Stimulated activated CD4-positive, alpha-beta T cell treated with anti-CD3 and anti-CD28 coated beads, Interleukin-1b, Interleukin-23, amount 100 ng/mL, for 1 hour (primary cell): ENCODE measurements at regions not wholly inside any gene's neighbourhood (a gene's known extent, or its start where the extent isn't known, plus 50 kb on each side); places are given as distances from the start of the nearest gene placed in this dataset.

ENCODE experiments used
- DNase-seq, 2 donors: peaks; one replicate each; pipeline ENCODE4 v3.0.0-alpha.2; 2020; ENCODE audit warnings: low read depth in 2 of 2

- DNase-seq: no peak
Observed at GRCh38 chr9:119639287-119639955, 270.2 kb upstream of the BRINP1 start.

GRCh38 chr9:119634006-119634405 lies 264.8 kb upstream of the BRINP1 start:
- DNase-seq: no peak

DNA sequence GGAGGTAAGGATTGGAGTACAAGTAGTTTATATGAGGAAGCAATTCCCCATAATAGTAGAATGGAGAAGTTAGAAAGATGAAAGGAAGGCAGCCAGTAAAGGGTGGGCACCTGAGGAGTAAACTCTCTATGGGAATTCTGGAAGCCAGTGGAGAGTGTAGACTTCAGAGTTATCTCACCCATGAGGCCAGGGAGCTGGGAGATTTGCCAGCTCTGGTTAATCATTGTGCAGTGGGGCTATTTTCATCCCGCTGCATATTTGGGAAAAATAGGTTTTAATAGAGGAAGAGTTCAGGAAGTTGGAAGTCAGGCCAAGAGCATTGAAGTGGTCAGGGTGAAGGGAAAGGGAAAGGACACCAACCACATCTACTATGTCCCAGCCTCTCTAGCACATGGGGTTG lies 242.3 kb upstream of the BRINP1 start:
- DNase-seq: no peak

GRCh38 chr9:119609277-119609971 lies 240.2 kb upstream of the BRINP1 start:
- DNase-seq: no peak

DNA sequence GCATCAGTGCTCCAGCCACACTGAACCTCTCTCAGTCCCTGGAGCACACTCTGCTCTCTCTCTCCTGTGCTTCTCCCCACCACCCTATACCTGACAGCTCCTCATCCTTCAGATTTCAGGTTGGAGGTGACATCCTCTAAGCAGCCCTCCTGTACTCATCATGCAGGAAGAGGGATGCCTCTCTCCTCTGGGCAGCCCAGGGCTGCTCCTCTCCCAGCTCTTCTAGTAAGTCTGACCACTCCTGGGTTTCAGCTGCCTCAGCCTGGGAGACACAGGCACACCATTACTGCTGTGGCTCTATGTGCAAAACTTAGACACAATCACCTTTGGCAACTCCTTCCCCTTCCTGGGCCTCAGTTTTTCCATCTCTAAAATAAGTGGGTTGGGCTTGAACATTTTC lies 232.4 kb upstream of the BRINP1 start:
- DNase-seq: no peak

DNA sequence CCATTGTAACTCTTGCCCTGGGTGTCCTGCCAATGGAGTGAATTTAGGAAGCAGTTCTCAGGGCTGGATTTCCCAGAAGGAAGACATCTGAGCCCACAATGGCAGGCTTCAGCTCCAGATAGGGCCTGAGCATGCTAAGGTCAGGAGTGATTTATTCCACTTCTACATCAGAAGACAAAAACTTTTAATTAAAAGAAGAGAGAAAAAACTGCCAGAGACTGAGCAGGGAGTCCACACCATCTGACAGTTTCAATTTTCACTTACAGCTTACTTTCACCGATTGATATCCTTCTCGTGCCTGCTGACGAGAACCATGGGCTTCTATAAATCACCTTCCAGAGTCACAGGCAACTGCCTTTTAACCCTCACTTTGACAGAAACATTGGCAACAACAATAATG lies 228.3 kb upstream of the BRINP1 start:
- no peak for DNase-seq

DNA sequence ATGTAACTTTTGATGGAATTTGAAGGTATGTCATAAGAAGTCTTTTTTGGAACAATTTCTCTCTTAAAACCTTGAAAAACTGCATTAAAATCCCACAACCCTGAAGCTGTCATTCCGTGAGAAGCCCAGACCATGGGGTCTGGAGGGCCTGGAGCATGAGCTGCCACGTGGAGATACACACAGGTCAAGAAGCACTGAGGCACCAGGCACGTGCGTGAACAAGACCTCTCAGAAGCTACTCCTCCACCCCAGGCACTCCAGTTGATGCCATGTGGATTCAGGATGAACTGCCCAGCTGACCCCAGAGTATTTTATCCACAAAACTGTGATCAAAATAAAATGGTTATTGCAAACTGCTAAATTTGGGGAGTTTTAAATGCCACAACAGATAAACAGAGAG lies 227.5 kb upstream of the BRINP1 start:
- DNase-seq: no peak

- DNase-seq: no peak
Observed at GRCh38 chr9:119588874-119589744, 219.9 kb upstream of the BRINP1 start.

DNA sequence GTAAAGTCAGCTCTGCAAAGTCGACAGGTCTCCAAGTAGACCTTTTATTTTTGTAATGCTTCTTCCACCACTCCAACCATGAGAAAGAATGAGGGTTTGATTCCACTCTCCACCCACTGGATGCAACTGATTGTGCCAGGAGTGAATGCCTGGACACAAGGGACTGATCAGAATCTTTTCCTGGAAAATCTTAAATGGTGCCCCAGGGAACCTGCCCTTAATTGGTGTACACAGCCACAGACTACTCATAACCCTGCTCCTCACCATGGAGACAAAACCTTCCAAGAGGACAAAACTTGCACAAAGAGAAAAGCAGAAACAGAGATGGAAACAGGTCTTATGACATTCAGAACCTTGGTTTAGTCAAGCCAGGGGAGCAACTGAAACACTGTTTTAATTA lies 208.6 kb upstream of the BRINP1 start:
- no peak for DNase-seq

DNA sequence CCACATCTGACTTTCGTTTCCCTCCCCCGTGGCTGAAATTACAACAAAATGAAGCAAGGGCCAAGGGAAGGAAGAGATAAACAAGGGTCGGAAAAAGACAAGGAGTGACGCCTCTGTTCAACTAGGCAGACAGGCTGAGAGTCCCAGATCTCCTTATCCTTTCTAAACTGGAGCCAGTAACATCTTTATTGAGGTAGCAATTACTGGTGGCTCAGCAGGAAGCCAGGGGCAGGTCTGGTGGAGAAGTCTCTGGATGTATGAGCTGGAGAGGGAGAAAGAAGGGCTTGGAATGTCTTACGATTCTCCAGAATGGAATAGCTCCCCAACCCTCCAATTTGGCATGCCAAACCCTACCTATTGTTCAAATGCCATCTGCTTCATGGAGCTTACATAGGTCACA lies 190.8 kb upstream of the BRINP1 start:
- DNase-seq: no peak

DNA sequence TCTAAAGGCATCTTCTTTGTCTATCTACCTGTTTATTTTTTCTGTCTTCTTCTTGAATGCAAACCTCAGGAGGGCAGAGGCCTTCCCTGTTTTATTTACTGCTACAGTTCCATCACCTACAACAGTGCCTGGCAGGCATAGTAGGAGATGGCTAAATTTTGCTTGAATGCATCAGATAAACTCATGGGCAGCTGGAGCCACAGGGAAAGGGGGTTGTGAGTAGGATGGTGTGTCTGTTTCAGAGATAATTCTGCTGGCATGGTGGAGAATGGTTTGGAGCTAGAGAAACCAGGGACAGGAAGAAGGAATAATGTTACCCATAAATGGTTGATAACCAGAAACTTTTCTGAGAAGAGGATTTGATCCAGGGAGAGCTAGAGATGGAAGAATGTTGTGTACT lies 189.8 kb upstream of the BRINP1 start:
- DNase-seq: no peak

DNA sequence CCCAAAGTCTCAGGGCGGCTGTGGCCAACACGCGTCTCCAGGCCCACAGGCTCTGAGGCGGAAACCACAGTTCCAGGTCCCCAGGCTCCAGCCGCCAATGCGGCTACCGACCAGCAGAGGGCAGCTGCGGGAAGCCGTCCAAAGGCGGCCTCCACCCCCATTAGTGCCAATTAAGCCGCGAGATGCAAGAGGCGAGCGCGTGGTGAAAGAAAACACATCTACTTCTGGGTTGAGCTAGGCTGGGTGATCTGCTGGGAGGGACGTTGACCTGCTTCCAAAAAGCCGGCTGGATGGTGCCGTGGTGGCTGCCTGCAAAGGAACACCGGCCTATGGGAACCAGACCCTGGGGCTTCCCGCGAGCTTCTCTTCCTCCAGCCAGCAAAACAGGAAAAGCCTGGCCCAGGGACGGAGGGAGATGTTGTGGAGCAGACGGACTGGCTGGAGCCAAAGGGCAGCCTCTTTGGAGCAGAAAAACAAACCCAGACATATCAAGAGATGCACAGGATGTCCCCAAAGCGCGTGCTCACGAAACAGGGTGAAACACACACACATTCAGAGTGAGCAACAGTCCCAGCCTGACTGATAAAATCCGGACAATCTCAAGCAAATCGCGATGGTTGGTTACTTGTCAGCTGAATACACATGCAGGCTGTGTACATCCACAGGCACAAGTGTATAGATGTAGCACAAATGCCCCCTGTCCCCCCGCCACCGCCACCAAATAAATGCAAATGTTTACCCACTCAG lies 187.1 kb upstream of the BRINP1 start:
- peak in 1 of 2 donors; percentile 4 for DNase-seq

GRCh38 chr9:119544492-119544891 lies 175.3 kb upstream of the BRINP1 start:
- DNase-seq: no peak

- no peak for DNase-seq
Observed at GRCh38 chr9:119537138-119537537, 167.9 kb upstream of the BRINP1 start.

DNA sequence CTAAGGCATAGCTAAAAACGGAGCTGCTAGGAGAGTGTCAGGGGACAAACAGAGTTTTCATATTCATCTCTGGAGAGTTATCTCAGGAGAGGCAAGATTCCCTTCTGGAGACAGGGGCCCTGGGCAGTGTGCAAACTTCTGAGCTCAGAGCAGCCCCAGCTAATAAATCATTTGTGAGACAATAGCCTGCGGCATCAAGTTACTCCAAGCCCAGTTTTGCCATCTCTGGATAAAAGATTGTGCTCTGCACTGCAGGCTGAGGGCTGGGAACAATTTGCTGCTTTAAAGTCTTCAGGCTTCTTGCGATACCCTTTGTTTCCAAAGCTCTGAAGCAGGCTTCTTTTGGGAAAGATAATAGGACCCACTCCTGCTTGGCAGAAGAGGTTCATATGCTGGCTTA lies 164.3 kb upstream of the BRINP1 start:
- DNase-seq: no peak

DNA sequence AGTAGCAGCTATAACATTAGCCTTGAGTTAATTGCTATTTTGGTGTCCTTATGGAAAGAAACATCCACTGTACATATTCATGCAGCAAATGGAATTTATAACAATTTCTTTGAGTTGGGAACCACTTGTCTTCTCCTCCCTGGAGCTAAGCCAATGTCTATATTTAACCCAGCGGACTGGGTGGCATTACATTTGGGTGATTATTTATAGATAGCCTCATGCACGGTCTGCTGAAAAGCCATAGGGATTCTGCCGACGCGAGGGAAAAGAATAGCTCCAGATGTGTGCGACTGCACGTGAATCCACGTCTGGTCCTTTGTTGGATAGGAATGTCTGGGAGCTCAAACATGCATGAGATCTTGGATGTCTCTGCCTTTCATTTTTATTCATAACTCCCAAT lies 157.5 kb upstream of the BRINP1 start:
- DNase-seq: no peak

- no peak for DNase-seq
Observed at GRCh38 chr9:119523508-119523907, 154.3 kb upstream of the BRINP1 start.

DNA sequence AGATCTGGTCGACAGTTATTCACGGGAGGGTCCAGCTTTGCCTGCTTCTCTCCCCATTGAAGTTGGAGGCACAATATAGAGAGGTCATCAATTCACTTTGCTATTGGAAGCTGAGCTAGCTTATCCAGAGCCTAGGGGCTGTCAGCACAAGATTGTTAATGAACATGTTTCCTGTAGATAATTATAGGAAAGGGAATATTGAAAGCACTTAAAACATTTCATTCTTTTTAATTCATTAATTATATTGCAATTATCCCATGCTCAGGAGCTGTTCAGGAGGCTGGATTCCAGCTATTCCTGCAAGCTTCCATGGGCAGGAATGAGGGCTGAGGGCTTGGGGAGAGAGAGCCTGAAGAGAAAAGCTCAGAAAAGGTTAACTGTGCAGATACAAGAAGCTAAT lies 153.1 kb upstream of the BRINP1 start:
- DNase-seq: no peak

DNA sequence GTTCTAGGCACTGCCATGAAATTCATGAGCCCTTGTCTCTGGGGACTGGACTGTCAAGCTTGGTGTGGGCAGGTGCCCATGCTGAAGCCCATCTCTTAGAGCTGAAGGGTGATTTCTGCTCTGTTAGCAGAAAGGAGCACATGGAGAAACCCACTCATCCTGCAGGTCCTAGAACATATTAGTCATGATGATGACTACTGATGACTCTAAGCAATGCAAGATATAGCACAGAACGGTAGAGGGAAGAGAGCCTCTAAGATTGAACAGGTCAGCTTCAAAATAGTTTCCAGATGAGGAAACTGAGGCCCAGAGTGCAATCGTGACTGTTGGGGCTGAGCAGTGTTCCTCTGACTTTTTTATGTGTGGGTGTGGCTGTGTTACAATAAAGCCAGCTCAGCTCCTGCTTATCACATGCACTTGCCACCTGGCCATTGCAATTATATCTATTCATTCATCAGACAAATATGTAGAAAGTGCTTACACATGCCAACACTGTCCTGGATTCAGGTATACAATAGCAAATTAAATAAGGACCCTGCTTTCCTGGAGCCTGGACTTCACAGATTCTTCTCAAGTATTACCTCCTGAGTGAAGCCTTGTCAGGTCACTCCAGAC lies 140.2 kb upstream of the BRINP1 start:
- DNase-seq: no peak

- no peak for DNase-seq
Observed at GRCh38 chr9:119501374-119501773, 132.1 kb upstream of the BRINP1 start.

DNA sequence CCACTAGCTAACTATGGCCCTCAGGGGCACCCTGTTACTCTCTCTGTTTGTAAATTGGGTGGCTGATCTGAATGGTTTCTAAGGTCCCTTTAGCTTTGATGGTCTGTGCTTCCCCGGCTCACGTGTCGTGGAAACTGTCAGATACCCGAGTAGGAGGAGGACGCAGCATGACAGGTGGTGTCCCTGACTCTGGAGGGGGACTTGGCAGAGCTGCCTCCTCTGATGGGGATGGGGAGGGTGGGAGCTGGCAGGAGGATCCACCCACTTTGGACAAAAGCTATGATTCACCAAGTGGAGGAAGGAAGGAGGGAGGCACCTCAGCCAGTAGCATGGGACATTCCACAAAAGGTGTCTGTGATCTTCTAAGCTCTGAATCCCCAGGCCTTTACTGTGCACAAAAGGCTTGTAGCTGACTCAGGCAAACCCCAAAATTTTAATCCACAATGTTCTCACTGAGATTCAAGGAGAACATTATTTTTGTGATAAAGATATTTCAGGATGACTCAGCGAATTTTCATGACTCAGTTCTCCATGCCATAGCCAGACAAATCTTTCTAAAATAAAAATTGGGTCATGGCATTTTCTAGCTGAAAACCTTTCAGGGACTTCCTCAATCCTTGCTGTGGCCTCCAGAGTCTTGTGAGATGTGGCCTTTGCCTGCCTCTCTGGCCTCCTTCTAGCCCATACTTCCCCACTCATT lies 131.0 kb upstream of the BRINP1 start:
- no peak for DNase-seq
